ENCODE measurements at regions not wholly inside any gene's neighbourhood (a gene's known extent, or its start where the extent isn't known, plus 50 kb on each side); places are given as distances from the start of the nearest gene placed in this dataset.

DNA sequence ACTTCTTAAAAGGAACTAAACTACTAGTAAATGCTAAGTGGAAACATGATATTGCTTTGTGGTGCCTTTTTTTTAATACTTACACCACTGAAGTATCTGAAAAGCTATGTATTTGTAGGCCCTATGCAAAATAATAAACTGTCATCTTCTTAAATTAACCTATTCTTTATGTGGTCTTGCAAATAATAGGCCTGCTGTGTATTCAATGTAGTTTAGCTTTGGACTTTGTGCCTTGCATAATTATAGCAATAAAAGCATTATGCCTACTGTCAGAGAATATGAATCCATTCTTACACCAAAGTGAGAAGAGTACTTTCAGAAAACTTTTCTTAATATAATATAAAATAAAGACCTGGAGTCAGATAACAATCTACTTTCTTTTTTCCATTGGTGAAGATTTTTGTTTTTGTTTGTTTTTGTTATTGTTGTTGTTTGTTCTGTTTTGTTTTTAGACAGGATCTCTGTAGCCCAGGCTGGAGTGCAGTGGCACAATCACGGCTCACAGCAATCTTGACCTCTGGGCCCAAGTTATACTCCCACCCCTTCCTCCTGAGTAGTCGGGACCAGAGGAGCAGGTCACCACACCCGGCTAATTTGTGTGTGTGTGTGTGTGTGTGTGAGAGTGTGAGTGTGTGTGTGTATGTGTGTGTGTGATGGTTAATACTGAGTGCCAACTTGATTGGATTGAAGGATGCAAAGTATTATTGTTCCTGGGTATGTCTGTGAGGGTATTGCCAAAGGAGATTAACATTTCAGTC lies 213.8 kb downstream of the SLC6A15 start:
- TF ChIP-seq POLR2AphosphoS5 (IDR thresholded peaks at IDR 0.05; ENCODE audit: low read depth, low read length), result no peak
- no peak for TF ChIP-seq POLR2A (IDR thresholded peaks at IDR 0.05; ENCODE audit: low read depth, low read length)
